ENCODE measurements at regions not wholly inside any gene's neighbourhood (a gene's known extent, or its start where the extent isn't known, plus 50 kb on each side); places are given as distances from the start of the nearest gene placed in this dataset.

DNA sequence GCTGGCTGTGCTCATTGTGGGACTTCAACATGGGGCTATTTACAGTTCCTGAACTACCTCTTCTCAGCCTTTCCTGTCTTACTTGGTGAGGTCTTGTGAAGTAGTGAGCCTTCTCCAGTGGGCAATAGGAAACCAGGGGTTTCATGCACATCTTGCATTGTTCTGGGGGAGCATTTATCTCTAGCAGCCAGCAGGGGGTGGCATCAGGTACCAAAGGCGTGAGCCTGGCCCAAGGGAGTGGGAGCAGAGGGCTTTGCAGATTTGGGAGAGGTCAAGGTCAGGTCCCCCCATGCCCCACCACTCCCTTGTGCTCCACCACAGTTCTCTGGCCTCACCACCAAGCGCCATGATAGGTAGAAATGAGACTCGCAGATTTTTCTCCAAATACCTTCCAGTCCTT, 85.4 kb upstream of the NPTX2 start:
- Histone ChIP-seq H3K9me3 (peaks cover 0 to 17% (median 0%) of the 10 kb centered on the region in 11 donors), H3K4me1 (no peaks in the 10 kb centered on the region), H3K36me3 (no peaks in the 10 kb centered on the region), H3K27me3 (peaks cover 0 to 8% (median 0%) of the 10 kb centered on the region in 7 donors), H3K4me3 (no peak overlapping the region), H3K27ac (no peak overlapping the region)
- 75 to 79% methylated on average over 3 of the region's 3 CpGs for WGBS, 2 donors
- no peak for TF ChIP-seq CTCF (IDR thresholded peaks at IDR 0.05)
- intact Hi-C loops (cut with DNase I) = no loop called here
- ATAC-seq (no peak), DNase-seq (no peak)

GRCh38 chr7:98528079-98528478, 89.0 kb upstream of the NPTX2 start:
- no peak overlapping the region for H3K4me3 ChIP-seq
- H3K9me3 ChIP-seq = peaks cover 0 to 14% (median 0%) of the 10 kb centered on the region in 11 donors
- H3K27me3 ChIP-seq = peaks cover 0 to 8% (median 0%) of the 10 kb centered on the region in 7 donors
- no peak for DNase-seq
- H3K4me1 ChIP-seq = no peaks in the 10 kb centered on the region
- no peaks in the 10 kb centered on the region for H3K36me3 ChIP-seq
- intact Hi-C loops (cut with DNase I) = no loop called here
- ATAC-seq = no peak
- TF ChIP-seq CTCF (IDR thresholded peaks at IDR 0.05) = no peak
- H3K27ac ChIP-seq = no peak overlapping the region
- 67 to 78% methylated on average over 8 of the region's 8 CpGs for WGBS, 2 donors

DNA sequence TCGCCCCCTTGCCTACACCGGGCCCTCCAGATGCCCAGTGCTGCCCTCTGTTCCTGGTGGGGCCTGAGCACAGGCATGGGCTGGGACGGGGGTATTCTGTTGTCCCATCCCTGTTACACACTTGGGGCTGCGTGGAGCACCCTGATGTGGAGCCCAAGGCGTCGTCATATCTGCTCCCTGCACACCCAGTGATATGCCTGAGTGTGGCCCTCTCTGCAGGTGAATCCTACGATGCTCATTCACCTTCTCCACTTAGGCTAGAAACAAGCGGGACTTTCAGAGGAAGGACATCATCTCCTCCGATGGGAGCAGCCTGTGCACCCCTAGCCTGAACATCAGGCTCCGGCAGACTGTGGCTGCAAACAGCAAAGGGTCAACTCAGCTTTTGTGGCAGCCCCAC, 91.0 kb upstream of the NPTX2 start:
- TF ChIP-seq CTCF (IDR thresholded peaks at IDR 0.05) = no peak
- ATAC-seq (no peak), DNase-seq (no peak)
- H3K27ac ChIP-seq = no peak overlapping the region
- WGBS, 2 donors = 84 to 89% methylated on average over 10 of the region's 10 CpGs
- intact Hi-C loops (cut with DNase I) = no loop called here
- no peaks in the 10 kb centered on the region for H3K4me1 ChIP-seq
- no peaks in the 10 kb centered on the region for H3K36me3 ChIP-seq
- H3K9me3 ChIP-seq = peaks cover 0 to 4% (median 0%) of the 10 kb centered on the region in 11 donors
- peaks cover 0 to 8% (median 0%) of the 10 kb centered on the region in 7 donors for H3K27me3 ChIP-seq
- no peak overlapping the region for H3K4me3 ChIP-seq

DNA sequence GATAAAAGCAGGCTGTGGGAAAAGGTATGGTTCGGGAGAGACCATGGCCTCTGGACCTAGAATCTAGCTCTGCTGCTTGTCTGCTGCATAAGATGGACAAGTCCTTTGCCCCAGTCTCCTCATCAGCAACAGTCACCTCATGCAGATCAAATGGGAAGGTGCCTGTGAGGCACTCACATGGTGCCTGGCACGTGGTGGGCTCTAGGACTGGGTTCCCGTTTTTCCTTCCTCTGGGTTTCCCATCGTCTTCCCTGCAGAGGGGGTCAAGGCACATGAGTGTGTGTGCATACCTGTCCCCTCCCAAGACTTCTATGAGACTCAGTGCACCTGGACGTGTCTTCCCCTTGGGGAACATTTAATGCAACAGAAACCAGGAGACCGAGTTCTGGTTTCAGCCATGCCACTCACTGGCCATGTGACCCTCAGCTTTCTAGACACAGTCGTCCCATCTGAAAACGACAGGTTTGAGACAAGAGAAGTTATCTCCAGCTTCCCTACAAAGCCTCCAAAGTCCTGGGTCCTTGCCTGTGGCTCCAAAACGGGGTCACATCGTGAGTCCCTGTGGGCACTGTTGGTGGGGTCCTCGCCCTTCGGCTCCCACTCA, 95.9 kb upstream of the NPTX2 start:
- no peak for ATAC-seq
- intact Hi-C loops (cut with DNase I) = no loop called here
- Histone ChIP-seq H3K27me3 (peaks cover 0 to 6% (median 0%) of the 10 kb centered on the region in 7 donors), H3K36me3 (no peaks in the 10 kb centered on the region), H3K9me3 (no peaks in the 10 kb centered on the region), H3K4me1 (no peaks in the 10 kb centered on the region), H3K4me3 (no peak overlapping the region), H3K27ac (no peak overlapping the region)
- TF ChIP-seq CTCF (IDR thresholded peaks at IDR 0.05) = no peak
- WGBS, 2 donors = 78 to 85% methylated on average over 12 of the region's 12 CpGs
- DNase-seq = no peak
